Omental fat pad (tissue), 3 donors: ENCODE measurements at regions not wholly inside any gene's neighbourhood (a gene's known extent, or its start where the extent isn't known, plus 50 kb on each side); places are given as distances from the start of the nearest gene placed in this dataset.

ENCODE experiments used
- ATAC-seq: fragments of 150-250 bp; one replicate; pipeline ENCODE4 v1.9.1; 2016; ENCODE audit warnings: mild to moderate bottlenecking, moderate library complexity; ENCODE audit not compliant: low FRiP score
- DNase-seq: peaks from one replicate; pipeline ENCODE4 v3.0.0-alpha.2; 2019; ENCODE audit warnings: low spot score
- CTCF ChIP-seq, 3 donors: fragments of 450-650 bp; IDR thresholded peaks; one replicate each; pipeline ENCODE4 v1.5.1; 2016 to 2017; ENCODE audit warnings: antibody characterized with exemption in 3 of 3, mild to moderate bottlenecking in 3 of 3, moderate library complexity in 2 of 3

GRCh38 chr4:7124689-7125442, 57.0 kb upstream of the GRPEL1 start:
- no peak for TF ChIP-seq CTCF (IDR thresholded peaks at IDR 0.05)
- peak; percentile 26 for DNase-seq
- peak; percentile 80 for ATAC-seq

- no peak for ATAC-seq
- DNase-seq, result no peak
- TF ChIP-seq CTCF (IDR thresholded peaks at IDR 0.05), result no peak
Measured at GRCh38 chr4:7121866-7122653, 54.2 kb upstream of the GRPEL1 start.

GRCh38 chr4:7121174-7121573, 53.3 kb upstream of the GRPEL1 start:
- DNase-seq (no peak), ATAC-seq (no peak)
- TF ChIP-seq CTCF (IDR thresholded peaks at IDR 0.05), result no peak

- ATAC-seq, result no peak
- TF ChIP-seq CTCF (IDR thresholded peaks at IDR 0.05), result no peak
- no peak for DNase-seq
Measured at GRCh38 chr4:7120341-7120740, 52.5 kb upstream of the GRPEL1 start.

- ATAC-seq (no peak), DNase-seq (no peak)
- TF ChIP-seq CTCF (IDR thresholded peaks at IDR 0.05), result no peak
Measured at GRCh38 chr4:7118013-7118832, 50.4 kb upstream of the GRPEL1 start.
